ENCODE measurements at regions not wholly inside any gene's neighbourhood (a gene's known extent, or its start where the extent isn't known, plus 50 kb on each side); places are given as distances from the start of the nearest gene placed in this dataset.

DNA sequence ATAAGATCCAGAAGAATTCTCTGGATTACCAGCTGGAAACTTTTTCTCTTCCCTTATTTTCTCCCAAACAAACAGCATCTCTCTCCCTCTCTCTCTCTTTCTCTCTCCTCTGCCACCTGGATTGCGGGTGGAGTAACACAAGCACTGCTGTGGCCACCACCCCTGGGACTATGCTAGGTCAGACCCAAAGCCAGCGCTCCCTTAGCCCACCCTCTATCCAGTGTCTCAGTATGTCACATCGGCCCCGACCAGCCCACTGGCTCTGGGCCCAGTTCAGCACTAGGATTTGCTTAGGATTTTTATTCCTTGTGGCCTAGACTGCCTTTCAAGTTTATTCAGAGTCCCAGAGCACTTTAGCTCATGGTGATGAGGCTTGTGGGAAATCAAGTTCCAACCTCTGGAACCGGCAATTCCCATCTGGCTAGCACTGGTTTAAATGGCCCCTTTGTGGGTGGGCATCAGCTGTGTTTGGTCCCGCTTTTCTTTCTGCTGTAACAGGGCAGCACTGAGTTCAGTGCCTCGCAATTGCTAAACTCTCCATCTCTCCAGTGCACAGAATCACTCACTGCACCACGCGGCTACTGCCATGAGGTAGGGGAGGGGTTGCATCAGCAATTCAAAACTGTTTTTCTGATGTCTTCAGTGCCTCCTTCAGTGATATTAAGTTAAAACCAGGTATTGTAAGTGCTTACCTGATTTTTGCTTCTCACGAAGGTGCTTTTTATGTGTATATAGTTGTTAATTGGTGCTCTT lies 1623.1 kb downstream of the SLITRK5 start:
- DNase-seq (no peak), ATAC-seq (no peak)
- Histone ChIP-seq H3K27ac (no peak overlapping the region), H3K4me3 (no peak overlapping the region), H3K4me1 (no peaks in the 10 kb centered on the region), H3K36me3 (no peaks in the 10 kb centered on the region), H3K9me3 (peaks cover 8% of the 10 kb centered on the region), H3K27me3 (ENCODE audit: low read depth) (no peaks in the 10 kb centered on the region)
- intact Hi-C loops (cut with DNase I) = no loop called here
- TF ChIP-seq CTCF (IDR thresholded peaks at IDR 0.05) = no peak

DNA sequence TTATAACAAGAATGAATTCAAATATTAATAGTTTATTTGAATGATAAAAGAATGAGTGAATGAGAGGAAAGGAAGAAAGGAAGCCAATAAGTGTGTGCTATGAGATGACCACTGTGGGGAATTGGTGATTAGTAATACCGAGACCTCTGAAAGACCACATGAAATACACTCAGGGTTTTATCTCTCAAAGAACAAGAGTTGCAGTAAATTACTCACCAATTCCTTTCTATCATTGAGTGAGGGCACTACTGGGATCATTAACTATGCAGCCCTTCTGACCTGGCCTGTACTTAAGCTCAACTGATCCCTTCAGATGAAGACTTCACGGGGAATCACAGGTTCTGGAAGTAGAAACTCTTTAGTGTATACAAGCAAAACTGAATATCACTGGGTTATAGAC lies 1636.1 kb downstream of the SLITRK5 start:
- H3K27ac ChIP-seq = no peak overlapping the region
- no peak overlapping the region for H3K4me3 ChIP-seq
- DNase-seq (no peak), ATAC-seq (no peak)
- no peaks in the 10 kb centered on the region for H3K9me3 ChIP-seq
- intact Hi-C loops (cut with DNase I) = no loop called here
- H3K4me1 ChIP-seq = no peaks in the 10 kb centered on the region
- no peak for TF ChIP-seq CTCF (IDR thresholded peaks at IDR 0.05)
- no peaks in the 10 kb centered on the region for H3K36me3 ChIP-seq
- H3K27me3 ChIP-seq (ENCODE audit: low read depth) = no peaks in the 10 kb centered on the region

DNA sequence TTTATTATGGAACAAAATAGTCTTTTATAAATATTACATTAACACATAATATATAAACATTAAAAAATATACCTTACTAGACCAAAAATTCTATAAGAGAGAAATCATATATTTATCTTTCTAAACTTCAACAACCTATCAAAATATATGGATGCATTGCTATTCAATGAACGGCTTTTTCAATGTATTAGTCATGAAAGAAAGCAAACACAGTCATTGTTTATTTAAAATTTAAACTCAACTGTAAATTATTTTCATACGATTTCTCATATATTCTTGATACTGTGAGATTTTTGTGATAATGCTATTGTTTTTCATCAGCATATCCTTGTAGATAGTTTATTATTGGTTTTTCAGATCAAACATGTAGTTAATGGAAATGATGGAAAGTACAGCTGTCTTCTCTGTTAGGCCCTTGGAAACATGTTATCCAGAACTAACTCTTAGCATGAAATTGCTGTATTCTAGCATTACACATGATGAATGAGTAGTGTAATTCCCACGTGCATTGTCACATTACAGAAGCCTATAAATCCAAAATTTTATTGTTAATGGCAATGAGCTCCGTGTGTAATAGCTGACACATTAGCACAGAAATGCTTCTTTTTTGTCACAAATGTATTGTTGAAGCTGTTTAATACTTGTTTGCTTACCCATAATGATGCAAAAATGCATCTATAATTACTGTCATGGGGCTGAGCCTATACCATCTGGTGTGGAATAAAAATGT lies 1639.9 kb downstream of the SLITRK5 start:
- DNase-seq (no peak), ATAC-seq (no peak)
- TF ChIP-seq CTCF (IDR thresholded peaks at IDR 0.05) = no peak
- Histone ChIP-seq H3K27me3 (ENCODE audit: low read depth) (no peaks in the 10 kb centered on the region), H3K36me3 (no peaks in the 10 kb centered on the region), H3K9me3 (no peaks in the 10 kb centered on the region), H3K4me1 (no peaks in the 10 kb centered on the region), H3K27ac (no peak overlapping the region), H3K4me3 (no peak overlapping the region)
- intact Hi-C loops (cut with DNase I) = no loop called here

- Histone ChIP-seq H3K4me3 (no peak overlapping the region), H3K9me3 (no peaks in the 10 kb centered on the region), H3K27ac (no peak overlapping the region), H3K27me3 (ENCODE audit: low read depth) (no peaks in the 10 kb centered on the region), H3K36me3 (no peaks in the 10 kb centered on the region), H3K4me1 (no peaks in the 10 kb centered on the region)
- ATAC-seq (no peak), DNase-seq (no peak)
- TF ChIP-seq CTCF (IDR thresholded peaks at IDR 0.05) = no peak
- intact Hi-C loops (cut with DNase I) = no loop called here
Observed at GRCh38 chr13:89315287-89315686, 1644.1 kb downstream of the SLITRK5 start.

DNA sequence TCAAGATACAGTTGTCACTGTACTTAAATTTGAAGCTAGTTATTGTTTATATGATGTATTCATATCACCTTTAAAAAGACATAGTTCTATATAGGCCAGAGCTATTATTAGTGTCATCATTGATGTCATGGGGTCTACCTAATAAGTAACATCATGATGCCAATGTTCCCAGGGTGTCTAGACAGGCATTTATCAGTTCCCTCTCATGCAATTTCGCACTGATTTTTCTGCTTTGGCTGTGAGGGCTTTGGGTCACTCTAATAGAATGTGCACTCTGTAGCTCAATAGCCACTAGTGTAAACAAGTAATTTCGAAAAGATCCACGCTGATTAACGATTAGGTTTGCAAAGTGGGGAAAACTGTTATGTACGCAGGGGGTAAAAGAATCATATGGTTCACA lies 1651.3 kb downstream of the SLITRK5 start:
- Histone ChIP-seq H3K27ac (no peak overlapping the region), H3K4me1 (no peaks in the 10 kb centered on the region), H3K36me3 (no peaks in the 10 kb centered on the region), H3K4me3 (no peak overlapping the region), H3K27me3 (ENCODE audit: low read depth) (no peaks in the 10 kb centered on the region), H3K9me3 (no peaks in the 10 kb centered on the region)
- intact Hi-C loops (cut with DNase I) = no loop called here
- ATAC-seq (no peak), DNase-seq (no peak)
- no peak for TF ChIP-seq CTCF (IDR thresholded peaks at IDR 0.05)

Measured in lower lobe of right lung (tissue), 2 donors.